ENCODE measurements at regions not wholly inside any gene's neighbourhood (a gene's known extent, or its start where the extent isn't known, plus 50 kb on each side); places are given as distances from the start of the nearest gene placed in this dataset.

GRCh38 chr15:37678124-37678523 lies 256.3 kb upstream of the TMCO5A start:
- no peak overlapping the region for H3K27ac ChIP-seq
- H3K4me1 ChIP-seq = no peaks in the 10 kb centered on the region
- in situ Hi-C loops (cut with MboI; ENCODE audit: low pct_ligation_motif_present in 1 of 4, low pct_unique_long_range_greater_than_20kb in 1 of 4, low sequenced_read_pairs in 3 of 4) (no loop called here), intact Hi-C loops (cut with DNase I; ENCODE audit: low total_unique reads) (no loop called here)
- H3K4me3 ChIP-seq = no peak overlapping the region
- WGBS, 2 donors (ENCODE audit: low coverage in 1 of 2) = 74 to 88% methylated on average over 1 to 3 of the region's 3 CpGs
- H3K9me3 ChIP-seq = no peaks in the 10 kb centered on the region
- no peak for DNase-seq
- no peaks in the 10 kb centered on the region for H3K27me3 ChIP-seq
- H3K36me3 ChIP-seq = no peaks in the 10 kb centered on the region
- TF ChIP-seq EP300 (IDR thresholded peaks at IDR 0.05; ENCODE audit: low read depth) (no peak), POLR2AphosphoS5 (IDR thresholded peaks at IDR 0.05) (no peak), POLR2A (IDR thresholded peaks at IDR 0.05) (no peak), CTCF (IDR thresholded peaks at IDR 0.05) (no peak)

GRCh38 chr15:37679627-37680026 lies 254.8 kb upstream of the TMCO5A start:
- DNase-seq = no peak
- no peak overlapping the region for H3K4me3 ChIP-seq
- in situ Hi-C loops (cut with MboI; ENCODE audit: low pct_ligation_motif_present in 1 of 4, low pct_unique_long_range_greater_than_20kb in 1 of 4, low sequenced_read_pairs in 3 of 4) = no loop called here
- intact Hi-C loops (cut with DNase I; ENCODE audit: low total_unique reads) = no loop called here
- TF ChIP-seq POLR2A (IDR thresholded peaks at IDR 0.05) = no peak
- no peak for TF ChIP-seq EP300 (IDR thresholded peaks at IDR 0.05; ENCODE audit: low read depth)
- no peak for TF ChIP-seq CTCF (IDR thresholded peaks at IDR 0.05)
- TF ChIP-seq POLR2AphosphoS5 (IDR thresholded peaks at IDR 0.05) = no peak
- H3K4me1 ChIP-seq = no peaks in the 10 kb centered on the region
- H3K27me3 ChIP-seq = no peaks in the 10 kb centered on the region
- WGBS, 2 donors (ENCODE audit: low coverage in 1 of 2) = 46 to 68% methylated on average over 3 of the region's 3 CpGs
- H3K27ac ChIP-seq = no peak overlapping the region
- H3K36me3 ChIP-seq = no peaks in the 10 kb centered on the region
- H3K9me3 ChIP-seq = no peaks in the 10 kb centered on the region

- no peak for TF ChIP-seq POLR2AphosphoS5 (IDR thresholded peaks at IDR 0.05)
- TF ChIP-seq CTCF (IDR thresholded peaks at IDR 0.05) = peak in 1 of 5 experiments; percentile 22
- no peak for DNase-seq
- Histone ChIP-seq H3K27ac (no peak overlapping the region), H3K4me1 (no peaks in the 10 kb centered on the region), H3K27me3 (no peaks in the 10 kb centered on the region), H3K36me3 (no peaks in the 10 kb centered on the region), H3K9me3 (no peaks in the 10 kb centered on the region), H3K4me3 (no peak overlapping the region)
- intact Hi-C loops (cut with DNase I; ENCODE audit: low total_unique reads) = no loop called here
- 43 to 49% methylated on average over 1 to 4 of the region's 4 CpGs for WGBS, 2 donors (ENCODE audit: low coverage in 1 of 2)
- in situ Hi-C loops (cut with MboI; ENCODE audit: low pct_ligation_motif_present in 1 of 4, low pct_unique_long_range_greater_than_20kb in 1 of 4, low sequenced_read_pairs in 3 of 4) = no loop called here
Measured at GRCh38 chr15:37682304-37682703, 252.1 kb upstream of the TMCO5A start.

GRCh38 chr15:37691911-37692310 lies 242.5 kb upstream of the TMCO5A start:
- in situ Hi-C loops (cut with MboI; ENCODE audit: low pct_ligation_motif_present in 1 of 4, low pct_unique_long_range_greater_than_20kb in 1 of 4, low sequenced_read_pairs in 3 of 4) (no loop called here), intact Hi-C loops (cut with DNase I; ENCODE audit: low total_unique reads) (no loop called here)
- no peaks in the 10 kb centered on the region for H3K27me3 ChIP-seq
- no peaks in the 10 kb centered on the region for H3K9me3 ChIP-seq
- no peaks in the 10 kb centered on the region for H3K36me3 ChIP-seq
- 68 to 75% methylated on average over 4 of the region's 4 CpGs for WGBS, 2 donors (ENCODE audit: low coverage in 1 of 2)
- no peak for DNase-seq
- no peak overlapping the region for H3K4me3 ChIP-seq
- TF ChIP-seq POLR2AphosphoS5 (IDR thresholded peaks at IDR 0.05) = no peak
- no peak for TF ChIP-seq POLR2A (IDR thresholded peaks at IDR 0.05)
- TF ChIP-seq CTCF (IDR thresholded peaks at IDR 0.05) = no peak
- no peak for TF ChIP-seq EP300 (IDR thresholded peaks at IDR 0.05; ENCODE audit: low read depth)
- no peaks in the 10 kb centered on the region for H3K4me1 ChIP-seq
- no peak overlapping the region for H3K27ac ChIP-seq
